Skeletal muscle tissue (tissue), 3 donors: ENCODE measurements at regions not wholly inside any gene's neighbourhood (a gene's known extent, or its start where the extent isn't known, plus 50 kb on each side); places are given as distances from the start of the nearest gene placed in this dataset.

Source experiments
- H3K27ac ChIP-seq: one replicate; pipeline ENCODE4 v1.7.0; 2013; ENCODE audit warnings: mild to moderate bottlenecking, low read depth, low read length, inconsistent platforms
- H3K27me3 ChIP-seq, 3 donors: one replicate each; pipeline ENCODE4 v1.7.0; 2013; ENCODE audit warnings: low read length in 3 of 3; ENCODE audit not compliant: control insufficient read depth in 3 of 3, insufficient read depth in 3 of 3
- H3K36me3 ChIP-seq, 3 donors: one replicate each; pipeline ENCODE4 v1.7.0; 2013; ENCODE audit warnings: low read length in 3 of 3; ENCODE audit not compliant: control insufficient read depth in 3 of 3, insufficient read depth in 3 of 3
- H3K4me1 ChIP-seq, 3 donors: one replicate each; pipeline ENCODE4 v1.7.0; 2013; ENCODE audit warnings: low read length in 3 of 3, mild to moderate bottlenecking in 3 of 3; ENCODE audit not compliant: control insufficient read depth in 3 of 3, insufficient read depth in 3 of 3
- H3K4me3 ChIP-seq, 3 donors: one replicate each; pipeline ENCODE4 v1.7.0; 2013; ENCODE audit warnings: low read length in 3 of 3
- H3K9ac ChIP-seq, 3 donors: one replicate each; pipeline ENCODE4 v1.7.0; 2013; ENCODE audit warnings: low read length in 3 of 3, mild to moderate bottlenecking in 3 of 3, moderate library complexity in 2 of 3, low read depth in 1 of 3
- H3K9me3 ChIP-seq, 3 donors: one replicate each; pipeline ENCODE4 v1.7.0; 2013; ENCODE audit warnings: low read length in 3 of 3; ENCODE audit not compliant: control insufficient read depth in 3 of 3
- donor health status: Osteomylitis.

- Histone ChIP-seq H3K27me3 (no peaks in the 10 kb centered on the region), H3K4me3 (no peak overlapping the region), H3K36me3 (no peaks in the 10 kb centered on the region), H3K27ac (peak overlapping the region; percentile 21), H3K9me3 (no peaks in the 10 kb centered on the region), H3K9ac (peak overlapping the region in 1 of 3 donors; percentile 26), H3K4me1 (peaks cover 32 to 48% (median 38%) of the 10 kb centered on the region in 3 donors)
Observed at GRCh38 chr10:31618541-31619291, 299.7 kb downstream of the ZEB1 start.

GRCh38 chr10:31617757-31618156, 298.7 kb downstream of the ZEB1 start:
- peaks cover 32 to 38% (median 37%) of the 10 kb centered on the region in 3 donors for H3K4me1 ChIP-seq
- no peak overlapping the region for H3K27ac ChIP-seq
- no peaks in the 10 kb centered on the region for H3K9me3 ChIP-seq
- H3K4me3 ChIP-seq: no peak overlapping the region
- no peak overlapping the region for H3K9ac ChIP-seq
- H3K36me3 ChIP-seq: no peaks in the 10 kb centered on the region
- no peaks in the 10 kb centered on the region for H3K27me3 ChIP-seq

- H3K36me3 ChIP-seq: no peaks in the 10 kb centered on the region
- no peak overlapping the region for H3K27ac ChIP-seq
- no peaks in the 10 kb centered on the region for H3K9me3 ChIP-seq
- no peak overlapping the region for H3K4me3 ChIP-seq
- no peaks in the 10 kb centered on the region for H3K27me3 ChIP-seq
- H3K4me1 ChIP-seq: peaks cover 29 to 37% (median 34%) of the 10 kb centered on the region in 3 donors
- no peak overlapping the region for H3K9ac ChIP-seq
Observed at GRCh38 chr10:31617133-31617532, 298.1 kb downstream of the ZEB1 start.

- Histone ChIP-seq H3K9me3 (no peaks in the 10 kb centered on the region), H3K9ac (no peak overlapping the region), H3K27me3 (no peaks in the 10 kb centered on the region), H3K4me1 (peaks cover 22 to 30% (median 23%) of the 10 kb centered on the region in 3 donors), H3K4me3 (no peak overlapping the region), H3K27ac (no peak overlapping the region), H3K36me3 (no peaks in the 10 kb centered on the region)
Observed at GRCh38 chr10:31615129-31615528, 296.1 kb downstream of the ZEB1 start.

GRCh38 chr10:31614611-31615010, 295.6 kb downstream of the ZEB1 start:
- no peaks in the 10 kb centered on the region for H3K36me3 ChIP-seq
- H3K9me3 ChIP-seq: no peaks in the 10 kb centered on the region
- H3K4me3 ChIP-seq: no peak overlapping the region
- H3K27me3 ChIP-seq: no peaks in the 10 kb centered on the region
- peaks cover 17 to 25% (median 18%) of the 10 kb centered on the region in 3 donors for H3K4me1 ChIP-seq
- no peak overlapping the region for H3K27ac ChIP-seq
- no peak overlapping the region for H3K9ac ChIP-seq

GRCh38 chr10:31612082-31612481, 293.1 kb downstream of the ZEB1 start:
- Histone ChIP-seq H3K9ac (no peak overlapping the region), H3K36me3 (no peaks in the 10 kb centered on the region), H3K27ac (no peak overlapping the region)

GRCh38 chr10:31611161-31611560, 292.1 kb downstream of the ZEB1 start:
- Histone ChIP-seq H3K4me1 (peaks cover 0 to 6% (median 0%) of the 10 kb centered on the region in 3 donors), H3K36me3 (no peaks in the 10 kb centered on the region), H3K27ac (no peak overlapping the region), H3K4me3 (no peak overlapping the region), H3K9me3 (no peaks in the 10 kb centered on the region), H3K9ac (no peak overlapping the region), H3K27me3 (no peaks in the 10 kb centered on the region)

More at GRCh38 chr10:31612082-31612481, 293.1 kb downstream of the ZEB1 start:
- no peaks in the 10 kb centered on the region for H3K9me3 ChIP-seq
- H3K4me1 ChIP-seq: peaks cover 0 to 6% (median 0%) of the 10 kb centered on the region in 3 donors
- H3K4me3 ChIP-seq: no peak overlapping the region
- no peaks in the 10 kb centered on the region for H3K27me3 ChIP-seq

GRCh38 chr10:31607481-31607880, 288.5 kb downstream of the ZEB1 start:
- Histone ChIP-seq H3K27me3 (no peaks in the 10 kb centered on the region), H3K9ac (no peak overlapping the region), H3K9me3 (no peaks in the 10 kb centered on the region), H3K4me3 (no peak overlapping the region), H3K36me3 (no peaks in the 10 kb centered on the region), H3K4me1 (peaks cover 12 to 22% (median 20%) of the 10 kb centered on the region in 3 donors), H3K27ac (no peak overlapping the region)

GRCh38 chr10:31606841-31607240, 287.8 kb downstream of the ZEB1 start:
- no peak overlapping the region for H3K9ac ChIP-seq
- H3K27ac ChIP-seq: no peak overlapping the region

GRCh38 chr10:31605861-31606525, 287.0 kb downstream of the ZEB1 start:
- H3K27ac ChIP-seq: no peak overlapping the region

More at GRCh38 chr10:31606841-31607240, 287.8 kb downstream of the ZEB1 start:
- Histone ChIP-seq H3K4me3 (no peak overlapping the region), H3K4me1 (peaks cover 12 to 20% (median 18%) of the 10 kb centered on the region in 3 donors), H3K9me3 (no peaks in the 10 kb centered on the region), H3K27me3 (no peaks in the 10 kb centered on the region), H3K36me3 (no peaks in the 10 kb centered on the region)

More at GRCh38 chr10:31605861-31606525, 287.0 kb downstream of the ZEB1 start:
- Histone ChIP-seq H3K4me3 (no peak overlapping the region), H3K9me3 (no peaks in the 10 kb centered on the region), H3K27me3 (no peaks in the 10 kb centered on the region), H3K9ac (no peak overlapping the region), H3K36me3 (no peaks in the 10 kb centered on the region), H3K4me1 (peaks cover 12 to 20% (median 17%) of the 10 kb centered on the region in 3 donors)
